ENCODE measurements at regions not wholly inside any gene's neighbourhood (a gene's known extent, or its start where the extent isn't known, plus 50 kb on each side); places are given as distances from the start of the nearest gene placed in this dataset.

DNA sequence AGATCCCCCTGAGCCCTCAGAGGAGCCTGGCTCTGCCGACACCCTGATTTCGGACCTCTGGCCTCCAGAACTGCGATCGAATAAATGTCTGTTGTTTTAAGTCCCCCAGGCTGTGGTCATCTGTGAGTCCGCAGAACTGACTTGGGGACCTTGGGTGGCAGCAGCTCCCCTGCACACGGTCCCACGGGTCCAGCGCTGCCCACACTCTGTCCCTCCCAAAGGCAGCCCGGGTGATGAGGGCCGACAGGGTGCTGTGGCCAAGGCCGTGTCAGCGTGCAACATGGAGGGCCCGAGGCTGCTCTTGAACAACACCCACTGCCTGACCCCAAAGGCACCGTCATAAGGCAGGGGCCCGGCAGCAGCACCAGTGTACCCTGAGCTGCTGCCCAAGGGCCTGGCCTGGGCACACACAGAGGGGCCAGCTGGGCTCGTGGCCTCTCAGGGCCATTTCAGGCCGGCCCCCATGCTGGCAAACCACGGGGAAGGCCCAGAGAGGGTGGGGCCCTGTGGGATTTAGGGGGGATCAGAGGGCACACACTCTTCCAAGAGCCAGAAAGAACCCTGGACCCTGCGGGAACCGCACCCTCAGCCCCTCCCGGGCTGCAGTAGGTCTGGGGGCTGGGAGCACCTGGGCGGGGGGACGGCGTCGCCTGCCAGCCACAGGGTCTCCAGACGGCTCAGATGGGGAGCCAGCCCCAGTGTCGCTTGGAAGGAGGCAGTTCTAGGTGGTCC lies 77.1 kb upstream of the PRR5 start:
- POLR2A ChIA-PET (ENCODE audit: unreplicated experiment): no interaction called here
- H3K79me1 ChIP-seq (ENCODE audit: low read depth in 1 of 2, low read length in 2 of 2): no peaks in the 10 kb centered on the region

More for the DNA sequence above, 77.1 kb upstream of the PRR5 start:
- H4K5ac ChIP-seq (ENCODE audit: low read depth, low read length): no peak overlapping the region
- in situ Hi-C loops (cut with MboI; ENCODE audit: low sequenced_read_pairs): loop anchor here (5.0 to 25.0 kb wide), 4 partner anchors 310 to 1238 kb away; partner anchors contain the start of gene SHISAL1
- H3K27me3 ChIP-seq (ENCODE audit: control insufficient read depth, insufficient read depth, low read length): peaks cover 8% of the 10 kb centered on the region; the same call in 1 of the 2 replicates
- no peaks in the 10 kb centered on the region for H3K9me1 ChIP-seq (ENCODE audit: insufficient read depth, low read length)
- no peak overlapping the region for H2AK5ac ChIP-seq (ENCODE audit: low read depth, low read length)
- intact Hi-C loops (cut with micrococcal nuclease): loop anchor here (5.0 kb wide), 2 partner anchors 128 to 273 kb away; partner anchors contain the start of gene RTL6
- H4K20me1 ChIP-seq (ENCODE audit: insufficient read depth, low read length): no peaks in the 10 kb centered on the region
- dilution Hi-C loops (cut with HindIII; ENCODE audit: low sequenced_read_pairs, unreplicated experiment): no loop called here
- no peak overlapping the region for H2BK120ac ChIP-seq (ENCODE audit: low read depth, low read length)
- H2BK15ac ChIP-seq (ENCODE audit: low read depth, low read length): no peak overlapping the region
- ATAC-seq (ENCODE audit: low read depth): no peak
- H3K27ac ChIP-seq (ENCODE audit: insufficient read depth, low read length): no peak overlapping the region
- no peak overlapping the region for H3K4me2 ChIP-seq (ENCODE audit: low read depth, low read length)
- CTCF ChIA-PET: interaction anchor here (1.7 kb wide), 1 partner anchor 631 kb away, joined by 10 read pairs; no protein-coding TSS in a partner anchor
- H4K91ac ChIP-seq (ENCODE audit: insufficient read depth, low read depth, low read length): no peak overlapping the region
- no peak overlapping the region for H3K56ac ChIP-seq (ENCODE audit: extremely low read depth, insufficient read depth, low read length)
- no peak overlapping the region for H3K4me3 ChIP-seq (ENCODE audit: insufficient read depth, low read depth, low read length)
- H4K8ac ChIP-seq (ENCODE audit: low read depth in 2 of 2, low read length in 2 of 2): no peak overlapping the region
- no peak for DNase-seq
- no peaks in the 10 kb centered on the region for H3K9me3 ChIP-seq (ENCODE audit: control insufficient read depth, insufficient read depth, low read length)
- H3K23ac ChIP-seq (ENCODE audit: low read depth, low read length): no peak overlapping the region
- H2AK9ac ChIP-seq (replicated peaks; ENCODE audit: low read depth, low read length, poor library complexity): peak overlapping the region; percentile 42
- BruUV-seq (replicated peaks): no TSS peak
- 74% methylated on average over 13 of the region's 27 CpGs; no CpG with 5 or more reads in 1 of the 2 experiments for WGBS, 2 experiments (ENCODE audit: extremely low coverage in 2 of 2, insufficient read length in 1 of 2)
- H3K4ac ChIP-seq (ENCODE audit: low read depth, low read length): no peak overlapping the region
- H3K4me1 ChIP-seq (ENCODE audit: control insufficient read depth, insufficient read depth, low read length): no peaks in the 10 kb centered on the region
- no peak overlapping the region for H2BK5ac ChIP-seq (ENCODE audit: low read depth, low read length, poor library complexity, severe bottlenecking)
- H3K36me3 ChIP-seq (ENCODE audit: control insufficient read depth, insufficient read depth, low read length): no peaks in the 10 kb centered on the region
- H3K9ac ChIP-seq (ENCODE audit: low read depth, low read length): no peak overlapping the region
- no peak overlapping the region for H3K14ac ChIP-seq (replicated peaks; ENCODE audit: low read depth, low read length)
- no peak overlapping the region for H3K18ac ChIP-seq (ENCODE audit: low read depth, low read length)
- TF ChIP-seq MAFK (IDR thresholded peaks at IDR 0.05; ENCODE audit: low read depth, low read length) (no peak), BHLHE40 (IDR thresholded peaks at IDR 0.05; ENCODE audit: low read depth, low read length) (no peak)
- H2BK20ac ChIP-seq (ENCODE audit: low read depth, low read length): no peak overlapping the region
- H2AFZ ChIP-seq (replicated peaks; ENCODE audit: low read length, poor library complexity): peak overlapping the region; percentile 7
